ENCODE measurements at regions not wholly inside any gene's neighbourhood (a gene's known extent, or its start where the extent isn't known, plus 50 kb on each side); places are given as distances from the start of the nearest gene placed in this dataset.

DNA sequence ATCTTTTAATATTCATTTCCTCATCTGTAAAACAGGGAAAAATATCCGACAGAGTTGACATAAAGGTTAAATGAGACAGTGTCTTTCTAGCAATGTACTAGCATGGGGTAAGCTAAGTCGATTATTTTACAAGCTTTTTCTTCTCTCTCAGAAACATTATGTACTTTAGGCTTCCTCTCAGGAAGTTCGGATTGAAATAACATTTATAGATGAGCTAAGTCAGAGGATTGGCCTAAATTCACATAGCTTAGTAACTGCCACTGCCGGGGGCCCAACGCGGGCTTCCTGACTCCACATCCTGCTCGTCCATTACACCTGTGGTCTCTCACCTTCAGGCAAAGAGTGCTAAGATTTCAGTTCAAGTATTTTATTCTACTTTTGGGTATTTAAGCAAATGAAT is 462.3 kb upstream of the NFIA start:
- dilution Hi-C loops (cut with MboI; ENCODE audit: extremely low pct_ligation_motif_present, low sequenced_read_pairs) = no loop called here
- Histone ChIP-seq H3K27me3 (ENCODE audit: control insufficient read depth, extremely low read depth, insufficient read depth, low read length) (no peaks in the 10 kb centered on the region), H3K36me3 (ENCODE audit: control insufficient read depth in 2 of 2, extremely low read depth in 1 of 2, insufficient read depth in 2 of 2, low read length in 2 of 2) (no peaks in the 10 kb centered on the region), H3K9me3 (ENCODE audit: control insufficient read depth, low read depth, low read length) (no peaks in the 10 kb centered on the region), H3K4me3 (ENCODE audit: control insufficient read depth in 2 of 3, extremely low read depth in 1 of 3, insufficient read depth in 2 of 3, low read depth in 1 of 3, low read length in 3 of 3) (no peak overlapping the region), H3K4me2 (ENCODE audit: control insufficient read depth, extremely low read depth, insufficient read depth, low read depth, low read length) (no peak overlapping the region), H3K27ac (ENCODE audit: control insufficient read depth, insufficient read depth, low read length) (no peak overlapping the region), H3K79me2 (ENCODE audit: control insufficient read depth, insufficient read depth, low read length) (no peaks in the 10 kb centered on the region), H2AFZ (ENCODE audit: control insufficient read depth, low read length) (no peak overlapping the region), H4K20me1 (ENCODE audit: control insufficient read depth, extremely low read depth, insufficient read depth, low read length) (no peaks in the 10 kb centered on the region), H3K9ac (ENCODE audit: control insufficient read depth, extremely low read depth, insufficient read depth, low read length) (no peak overlapping the region), H3K4me1 (ENCODE audit: control insufficient read depth, extremely low read depth, insufficient read depth, low read length) (no peaks in the 10 kb centered on the region), H3K9me1 (ENCODE audit: control insufficient read depth, extremely low read depth, insufficient read depth, low read length) (no peaks in the 10 kb centered on the region)
- DNase-seq (ENCODE audit: low read depth, low spot score) = no peak
- TF ChIP-seq, protein P1, sequence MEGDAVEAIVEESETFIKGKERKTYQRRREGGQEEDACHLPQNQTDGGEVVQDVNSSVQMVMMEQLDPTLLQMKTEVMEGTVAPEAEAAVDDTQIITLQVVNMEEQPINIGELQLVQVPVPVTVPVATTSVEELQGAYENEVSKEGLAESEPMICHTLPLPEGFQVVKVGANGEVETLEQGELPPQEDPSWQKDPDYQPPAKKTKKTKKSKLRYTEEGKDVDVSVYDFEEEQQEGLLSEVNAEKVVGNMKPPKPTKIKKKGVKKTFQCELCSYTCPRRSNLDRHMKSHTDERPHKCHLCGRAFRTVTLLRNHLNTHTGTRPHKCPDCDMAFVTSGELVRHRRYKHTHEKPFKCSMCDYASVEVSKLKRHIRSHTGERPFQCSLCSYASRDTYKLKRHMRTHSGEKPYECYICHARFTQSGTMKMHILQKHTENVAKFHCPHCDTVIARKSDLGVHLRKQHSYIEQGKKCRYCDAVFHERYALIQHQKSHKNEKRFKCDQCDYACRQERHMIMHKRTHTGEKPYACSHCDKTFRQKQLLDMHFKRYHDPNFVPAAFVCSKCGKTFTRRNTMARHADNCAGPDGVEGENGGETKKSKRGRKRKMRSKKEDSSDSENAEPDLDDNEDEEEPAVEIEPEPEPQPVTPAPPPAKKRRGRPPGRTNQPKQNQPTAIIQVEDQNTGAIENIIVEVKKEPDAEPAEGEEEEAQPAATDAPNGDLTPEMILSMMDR (optimal IDR thresholded peaks at IDR 0.05 in 1 of 3, IDR thresholded peaks at IDR 0.05 in 1 of 3, conservative IDR thresholded peaks at IDR 0.05 in 1 of 3; ENCODE audit: extremely low read depth in 1 of 3, insufficient read depth in 2 of 3, low read length in 3 of 3) = no peak
- TF ChIP-seq EZH2 (IDR thresholded peaks at IDR 0.05; ENCODE audit: low read length) = no peak
- FAIRE-seq = no peak

DNA sequence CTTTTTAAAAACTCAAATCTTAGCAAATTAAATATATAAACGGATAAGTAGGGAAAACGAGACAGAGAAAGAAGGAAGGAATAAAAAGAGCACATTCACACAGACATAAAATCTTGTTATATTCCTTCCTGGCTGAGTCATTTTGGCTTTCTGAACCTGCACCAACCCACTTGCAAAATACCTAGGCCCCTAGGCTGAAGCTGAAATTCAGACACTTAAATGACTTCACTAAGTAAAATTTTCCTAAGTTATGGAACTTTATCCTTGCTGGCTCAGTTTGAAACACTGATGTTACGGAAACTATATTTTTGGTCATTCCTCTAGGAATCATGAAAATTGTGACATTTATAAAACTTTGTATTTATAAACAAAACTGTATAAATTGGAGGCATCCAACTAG is 462.8 kb upstream of the NFIA start:
- no peaks in the 10 kb centered on the region for H3K27me3 ChIP-seq (ENCODE audit: control insufficient read depth, extremely low read depth, insufficient read depth, low read length)
- H2AFZ ChIP-seq (ENCODE audit: control insufficient read depth, low read length) = no peak overlapping the region
- no peak overlapping the region for H3K9ac ChIP-seq (ENCODE audit: control insufficient read depth, extremely low read depth, insufficient read depth, low read length)
- no peak overlapping the region for H3K4me3 ChIP-seq (ENCODE audit: control insufficient read depth in 2 of 3, extremely low read depth in 1 of 3, insufficient read depth in 2 of 3, low read depth in 1 of 3, low read length in 3 of 3)
- H3K9me3 ChIP-seq (ENCODE audit: control insufficient read depth, low read depth, low read length) = no peaks in the 10 kb centered on the region
- no peak overlapping the region for H3K4me2 ChIP-seq (ENCODE audit: control insufficient read depth, extremely low read depth, insufficient read depth, low read depth, low read length)
- no peak overlapping the region for H3K27ac ChIP-seq (ENCODE audit: control insufficient read depth, insufficient read depth, low read length)
- H3K9me1 ChIP-seq (ENCODE audit: control insufficient read depth, extremely low read depth, insufficient read depth, low read length) = no peaks in the 10 kb centered on the region
- H3K79me2 ChIP-seq (ENCODE audit: control insufficient read depth, insufficient read depth, low read length) = no peaks in the 10 kb centered on the region
- no peaks in the 10 kb centered on the region for H4K20me1 ChIP-seq (ENCODE audit: control insufficient read depth, extremely low read depth, insufficient read depth, low read length)
- FAIRE-seq (no peak), DNase-seq (ENCODE audit: low read depth, low spot score) (no peak)
- dilution Hi-C loops (cut with MboI; ENCODE audit: extremely low pct_ligation_motif_present, low sequenced_read_pairs) = no loop called here
- H3K4me1 ChIP-seq (ENCODE audit: control insufficient read depth, extremely low read depth, insufficient read depth, low read length) = no peaks in the 10 kb centered on the region
- no peak for TF ChIP-seq EZH2 (IDR thresholded peaks at IDR 0.05; ENCODE audit: low read length)
- TF ChIP-seq, protein P1 (optimal IDR thresholded peaks at IDR 0.05 in 1 of 3, IDR thresholded peaks at IDR 0.05 in 1 of 3, conservative IDR thresholded peaks at IDR 0.05 in 1 of 3; ENCODE audit: extremely low read depth in 1 of 3, insufficient read depth in 2 of 3, low read length in 3 of 3) = no peak
- no peaks in the 10 kb centered on the region for H3K36me3 ChIP-seq (ENCODE audit: control insufficient read depth in 2 of 2, extremely low read depth in 1 of 2, insufficient read depth in 2 of 2, low read length in 2 of 2)

Data from keratinocyte (primary cell).